ENCODE measurements at regions not wholly inside any gene's neighbourhood (a gene's known extent, or its start where the extent isn't known, plus 50 kb on each side); places are given as distances from the start of the nearest gene placed in this dataset.
"Not testable (repeated sequence)": the region's sequence is repeated elsewhere in the genome, so short reads cannot be mapped to it uniquely, and the experiment has no call there.

- peak; percentile 74 for DNase-seq (ENCODE audit: low spot score)
These were observed 133.3 kb downstream of the TBC1D2B start for GRCh38 chr15:77944002-77944867.

DNA sequence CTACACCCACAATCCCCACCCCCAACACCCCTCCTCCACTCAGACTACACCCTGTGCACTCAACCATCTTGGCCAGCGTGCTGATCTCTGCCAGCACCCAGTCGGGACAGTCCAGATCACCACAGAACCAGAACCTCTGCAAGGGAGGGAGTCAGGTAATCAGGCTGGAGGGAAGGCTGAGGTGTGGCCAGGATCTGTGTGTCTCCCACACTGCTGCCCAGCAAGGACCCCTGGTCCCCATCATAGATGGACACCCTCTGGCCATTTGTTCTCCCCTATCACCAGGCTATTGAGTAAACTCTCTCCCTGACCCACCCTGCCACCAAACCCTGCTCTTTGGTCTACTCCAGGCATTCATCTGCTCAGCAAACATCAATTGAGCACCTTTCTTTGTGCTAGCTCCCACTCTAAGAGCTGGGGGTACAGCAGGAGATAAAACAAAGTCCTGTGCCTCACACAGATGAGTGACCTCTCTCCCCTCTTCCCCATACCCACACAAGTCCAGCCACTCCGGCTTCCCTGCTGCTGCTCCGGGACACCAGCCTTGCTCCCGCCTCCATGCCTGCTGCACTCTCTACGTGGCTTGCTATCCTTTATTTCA, 134.8 kb downstream of the TBC1D2B start:
- no peak for DNase-seq (ENCODE audit: low spot score)

DNA sequence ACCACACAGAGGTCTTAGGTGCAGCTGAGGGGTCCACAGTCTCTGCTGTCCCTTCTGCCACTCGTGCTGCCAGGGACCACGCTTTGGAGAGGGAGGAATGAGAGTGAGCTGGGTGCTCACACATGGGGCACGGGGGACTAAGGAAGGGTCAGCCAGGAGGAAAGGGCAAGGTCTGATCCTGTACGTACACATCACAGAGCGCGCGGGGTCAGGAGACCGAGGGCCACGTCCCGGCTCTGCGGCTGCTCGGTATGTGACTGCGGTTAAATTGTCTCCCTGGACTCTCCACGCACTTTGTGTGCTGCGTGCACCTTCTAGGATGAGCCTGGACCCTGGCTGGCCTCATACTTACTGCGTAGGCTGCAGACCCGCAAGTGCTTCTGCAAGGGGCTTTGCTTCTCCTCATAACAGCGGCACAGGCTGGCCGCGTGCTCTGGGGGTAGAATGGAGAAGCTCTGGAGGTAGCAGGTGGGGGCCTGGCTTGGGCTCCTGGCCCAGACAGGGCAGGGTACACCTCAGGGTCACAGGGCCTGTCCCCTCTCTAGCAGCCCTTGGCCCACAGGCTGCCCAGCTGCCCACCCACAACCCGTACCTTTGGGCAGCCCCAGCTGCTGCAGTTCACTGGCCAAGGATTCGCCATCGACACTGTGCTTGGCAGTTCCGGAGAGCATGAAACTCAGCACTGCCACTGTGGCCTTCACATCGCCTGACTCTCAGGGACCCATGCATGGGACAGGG, 136.3 kb downstream of the TBC1D2B start:
- DNase-seq (ENCODE audit: low spot score): not testable (repeated sequence)

GRCh38 chr15:77940381-77940947, 137.0 kb downstream of the TBC1D2B start:
- DNase-seq (ENCODE audit: low spot score): no peak

- DNase-seq (ENCODE audit: low spot score): no peak
These were observed 137.7 kb downstream of the TBC1D2B start for GRCh38 chr15:77939851-77940250.

- DNase-seq (ENCODE audit: low spot score): not testable (repeated sequence)
These were observed 138.5 kb downstream of the TBC1D2B start for GRCh38 chr15:77939026-77939425.

DNA sequence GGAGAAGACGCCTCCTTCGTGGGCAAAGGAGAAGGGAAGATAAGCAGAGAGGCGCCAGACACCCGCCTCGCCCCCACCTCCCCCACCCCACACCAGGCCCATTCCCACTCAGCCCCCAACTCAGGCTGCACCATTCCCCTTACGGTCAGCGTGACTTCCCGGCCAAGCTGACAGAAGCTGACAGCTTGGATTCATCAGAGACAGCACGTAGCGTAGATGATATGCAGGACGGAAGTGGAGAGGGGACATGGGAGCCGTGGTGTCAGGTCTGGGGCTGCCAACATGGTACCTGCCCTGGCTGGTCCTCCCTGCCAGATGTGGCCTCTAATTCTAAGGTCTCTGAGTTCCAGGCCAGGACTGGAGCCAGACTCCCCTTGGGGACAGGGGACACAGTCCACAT, 139.0 kb downstream of the TBC1D2B start:
- DNase-seq (ENCODE audit: low spot score): not testable (repeated sequence)

DNA sequence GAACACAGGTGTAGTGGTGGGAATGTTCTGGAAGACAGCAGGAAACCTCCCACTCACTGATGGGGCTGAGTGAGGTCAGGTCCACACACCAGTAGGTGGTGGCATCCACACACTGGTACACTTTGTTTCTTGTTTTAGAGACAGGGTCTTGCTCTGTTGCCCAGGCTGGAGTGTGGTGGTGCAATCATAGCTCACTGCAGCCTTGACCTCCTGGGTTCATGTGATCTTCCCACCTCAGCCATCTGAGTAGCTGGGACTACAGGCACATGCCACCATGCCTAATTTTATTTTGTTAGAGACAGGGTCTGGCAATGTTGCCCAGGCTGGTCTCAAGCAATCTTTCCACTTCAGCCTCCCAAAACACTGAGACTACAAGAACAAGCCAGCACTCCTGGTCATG, 140.9 kb downstream of the TBC1D2B start:
- DNase-seq (ENCODE audit: low spot score): not testable (repeated sequence)

DNA sequence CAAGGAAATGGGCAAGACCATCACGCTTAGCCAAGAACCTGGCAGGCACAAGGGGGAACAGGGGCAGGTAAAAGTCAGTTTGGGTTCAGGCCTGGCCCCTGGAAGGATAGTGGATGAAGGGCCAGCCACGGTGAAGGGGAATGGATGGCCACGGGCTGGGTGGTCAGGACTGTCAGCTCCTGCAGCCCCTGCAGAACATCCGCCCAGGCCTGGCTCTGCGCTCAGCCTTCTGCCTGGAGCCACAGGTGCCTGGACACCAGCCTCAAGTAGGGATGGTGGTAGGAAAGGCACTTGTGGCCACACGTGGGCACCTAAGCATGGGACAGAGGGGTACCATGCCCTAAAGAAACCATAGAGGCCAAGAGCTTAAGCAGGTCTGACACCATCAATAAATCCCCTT, 143.0 kb downstream of the TBC1D2B start:
- DNase-seq (ENCODE audit: low spot score): not testable (repeated sequence)

DNA sequence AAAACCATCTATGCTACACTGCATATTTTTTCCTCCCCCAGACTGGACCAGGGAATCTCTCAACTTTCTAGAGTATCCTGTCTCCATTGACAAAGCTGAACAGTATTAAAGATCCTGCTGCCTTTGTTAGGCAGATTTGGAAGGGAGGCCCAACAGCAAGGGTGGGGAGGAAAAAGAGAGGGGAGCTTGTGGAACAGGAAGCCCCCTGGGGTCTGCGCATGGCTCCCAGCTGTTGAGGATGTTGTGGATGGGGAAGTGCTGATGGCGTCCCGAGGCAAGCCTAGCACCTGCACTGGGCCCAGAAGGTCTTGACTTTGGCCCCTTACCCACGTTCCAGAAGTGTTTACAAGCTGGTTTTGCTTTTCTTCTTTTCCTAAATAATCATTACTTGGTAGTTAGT, 146.6 kb downstream of the TBC1D2B start:
- DNase-seq (ENCODE audit: low spot score): not testable (repeated sequence)

GRCh38 chr15:77930490-77930889, 147.0 kb downstream of the TBC1D2B start:
- DNase-seq (ENCODE audit: low spot score): not testable (repeated sequence)

DNA sequence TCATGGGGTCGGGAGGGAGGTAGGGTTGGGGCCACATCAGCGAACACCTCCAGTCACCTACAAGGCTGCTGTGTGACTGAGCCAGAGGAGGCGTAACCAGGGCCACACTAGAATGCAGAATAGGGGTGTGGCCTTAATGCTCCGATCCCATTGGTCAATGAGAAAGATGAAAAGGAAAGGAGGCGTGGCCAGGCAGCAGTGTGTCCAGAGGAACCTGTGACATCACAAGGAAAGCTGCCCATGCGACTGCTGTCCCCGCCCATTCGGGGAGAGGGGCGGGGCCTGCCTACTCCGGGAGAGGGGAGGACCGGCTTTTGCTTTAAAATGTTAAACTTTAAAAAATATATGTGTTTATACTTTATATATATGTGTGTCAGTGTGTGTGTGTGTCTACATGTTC, 150.7 kb downstream of the TBC1D2B start:
- DNase-seq (ENCODE audit: low spot score): not testable (repeated sequence)

DNA sequence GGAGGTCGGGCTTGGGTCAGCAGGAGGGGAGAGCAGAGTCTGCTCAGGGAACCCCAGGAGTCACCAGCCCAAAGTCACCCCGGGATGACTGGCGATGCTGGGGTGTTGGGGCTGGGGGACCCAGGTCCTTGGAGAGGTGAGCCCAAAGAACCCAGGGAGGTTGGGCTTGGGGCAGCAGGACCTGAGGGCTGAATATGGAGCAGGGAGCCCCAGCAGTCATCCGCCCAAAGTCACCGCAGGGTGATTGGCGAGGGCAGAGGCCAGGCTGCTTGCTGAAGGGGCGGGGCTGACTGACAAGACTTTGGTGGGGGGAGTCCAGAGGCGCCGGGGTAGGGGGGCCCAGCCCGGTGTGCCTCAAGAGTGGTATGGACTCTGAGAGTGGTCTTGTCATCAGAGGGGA, 151.2 kb downstream of the TBC1D2B start:
- DNase-seq (ENCODE audit: low spot score): not testable (repeated sequence)

- not testable (repeated sequence) for DNase-seq (ENCODE audit: low spot score)
These were observed 152.4 kb downstream of the TBC1D2B start for GRCh38 chr15:77925101-77925500.

DNA sequence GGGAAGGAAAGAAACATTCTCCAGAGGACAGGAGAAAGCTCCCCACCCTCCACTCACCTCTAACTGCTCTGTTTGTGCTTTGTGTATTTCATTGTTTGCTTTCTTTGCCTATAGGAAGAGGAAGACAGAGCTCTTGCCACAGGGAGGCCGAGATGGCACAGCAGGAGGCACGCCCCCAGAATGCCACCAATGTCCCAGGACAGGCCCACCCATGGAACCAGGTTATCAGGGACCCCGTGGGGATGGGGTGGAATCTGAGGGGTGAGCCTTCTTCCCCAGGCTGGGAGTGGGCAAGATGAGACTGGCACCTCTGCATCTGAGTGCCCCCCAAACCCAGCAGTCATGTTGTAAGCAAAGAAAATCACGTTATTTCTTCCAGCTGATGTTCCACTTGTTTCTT, 155.8 kb downstream of the TBC1D2B start:
- DNase-seq (ENCODE audit: low spot score): no peak

- not testable (repeated sequence) for DNase-seq (ENCODE audit: low spot score)
These were observed 160.4 kb downstream of the TBC1D2B start for GRCh38 chr15:77916966-77917635.

DNA sequence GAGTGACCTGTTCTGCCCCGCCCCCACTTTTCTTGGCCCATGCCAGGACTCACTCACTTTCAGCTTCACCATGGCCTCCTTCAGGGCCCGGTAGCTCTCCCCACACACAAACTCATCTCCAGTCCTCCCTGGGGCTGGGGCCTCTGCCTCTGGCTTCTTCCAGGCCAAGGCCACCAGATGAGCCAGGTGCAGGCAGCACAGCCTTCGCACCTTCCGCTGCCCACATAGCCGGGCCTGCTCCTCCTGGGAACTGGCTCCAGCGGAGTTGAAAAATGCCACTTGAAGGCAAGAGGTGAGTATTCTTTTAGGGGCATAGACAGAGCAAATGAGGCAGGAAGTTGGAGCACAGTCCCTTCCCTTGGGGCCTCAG, 161.6 kb downstream of the TBC1D2B start:
- not testable (repeated sequence) for DNase-seq (ENCODE audit: low spot score)

DNA sequence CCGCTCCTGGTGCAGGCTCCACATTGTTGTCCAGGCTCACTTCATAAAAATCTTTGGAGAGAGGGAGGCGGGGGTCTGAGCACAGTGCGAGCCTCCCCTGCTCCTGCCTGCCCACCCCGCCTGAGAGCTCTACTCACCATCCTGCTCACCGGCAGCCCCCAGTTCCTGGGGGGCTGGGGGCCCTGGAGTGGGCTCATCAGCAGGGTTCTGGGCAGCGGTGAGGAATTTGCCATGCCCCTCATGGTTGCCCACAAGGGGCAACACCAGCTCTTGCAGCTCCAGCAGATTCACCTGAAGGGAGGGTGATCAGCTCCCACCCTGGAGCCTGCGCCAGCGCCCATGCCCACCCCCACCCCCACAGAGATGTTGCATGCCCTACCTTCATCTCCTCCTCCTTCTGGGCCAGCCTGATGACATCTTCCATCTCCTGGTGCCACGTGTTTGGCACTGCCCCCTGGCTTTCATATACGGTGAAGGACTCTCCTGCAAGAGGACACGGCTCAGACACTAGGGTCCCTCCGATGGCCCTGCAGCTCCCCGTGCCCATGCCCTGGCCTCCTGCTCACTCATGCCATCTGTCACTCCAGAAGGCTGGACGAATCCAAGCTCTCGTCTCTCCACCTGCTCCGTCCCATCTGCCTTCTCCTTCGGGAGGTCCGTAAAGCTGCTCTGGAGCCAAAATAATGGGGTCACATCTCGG, 162.1 kb downstream of the TBC1D2B start:
- DNase-seq (ENCODE audit: low spot score): no peak

DNA sequence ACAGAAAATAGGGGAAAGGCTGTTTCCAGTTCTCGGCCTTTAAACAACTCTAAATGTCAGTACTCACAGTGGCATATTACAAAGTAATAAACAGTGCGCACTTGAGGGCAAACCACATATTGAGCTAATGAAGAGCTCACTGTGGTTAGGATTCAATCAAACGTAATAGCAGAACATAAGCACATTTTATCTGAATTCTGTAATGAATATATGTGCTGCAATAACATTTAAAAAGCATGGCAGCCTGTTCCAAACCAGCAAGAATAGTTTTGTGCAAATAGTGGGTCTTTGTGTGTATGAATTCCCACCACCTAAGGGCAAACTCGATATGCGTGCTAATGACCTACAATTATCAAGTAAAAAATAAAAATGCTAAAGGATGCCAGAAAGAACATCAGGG, 163.0 kb downstream of the TBC1D2B start:
- DNase-seq (ENCODE audit: low spot score): not testable (repeated sequence)

DNA sequence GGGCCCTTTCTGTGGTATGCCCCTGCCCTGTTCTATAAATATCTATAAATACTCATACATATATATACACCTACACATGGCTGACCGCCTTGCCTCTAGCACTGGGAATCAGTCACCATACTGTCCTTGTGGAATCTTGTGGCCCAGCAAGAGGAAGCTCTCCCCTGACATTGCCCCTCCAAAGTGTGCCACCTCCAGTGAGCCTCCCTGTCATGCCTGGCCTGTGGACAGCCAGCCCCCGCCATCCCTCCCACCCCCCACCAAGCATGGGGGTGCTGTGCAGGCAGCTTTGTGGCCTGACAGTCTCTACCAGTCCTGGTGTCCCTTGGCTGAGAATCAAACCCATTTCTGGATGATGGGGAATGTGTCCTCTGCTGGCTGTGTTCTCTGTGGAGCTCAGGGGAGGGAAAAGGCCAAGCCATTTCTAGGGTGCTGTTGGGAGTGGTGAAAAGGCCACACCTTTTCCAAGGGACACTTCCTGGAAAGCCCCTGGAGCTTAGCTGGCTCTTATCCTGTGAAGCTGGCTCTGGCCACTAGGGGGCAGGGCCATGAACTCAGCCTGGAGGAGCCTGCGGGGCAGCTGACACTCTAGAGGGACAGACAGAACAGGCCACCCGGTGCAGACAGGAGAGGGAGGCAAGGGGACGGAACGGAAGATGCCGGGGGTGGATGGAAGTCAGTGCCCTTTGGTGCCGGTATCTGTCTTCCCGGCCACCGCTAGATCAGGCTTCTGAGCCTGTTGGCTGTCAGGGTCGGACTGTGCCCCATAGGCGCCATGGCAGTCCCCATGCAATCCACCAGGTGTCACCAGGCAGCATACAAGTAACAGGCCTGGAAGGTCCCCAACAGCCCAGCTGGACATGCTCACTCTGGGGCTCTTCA, 167.2 kb downstream of the TBC1D2B start:
- DNase-seq (ENCODE audit: low spot score): peak; percentile 71

Data from hepatic stellate cell (primary cell).